Astrocyte (in vitro differentiated cells and primary cell): ENCODE measurements at regions not wholly inside any gene's neighbourhood (a gene's known extent, or its start where the extent isn't known, plus 50 kb on each side); places are given as distances from the start of the nearest gene placed in this dataset.

Source experiments
- DNase-seq: peaks from one replicate; pipeline ENCODE4 v3.0.0-alpha.2; 2010; ENCODE audit warnings: low read depth
- FAIRE-seq: peaks from 2 replicates; lab custom pipeline; 2011; peaks lifted over from hg19 to GRCh38; lab: Jason Lieb, UNC
- H2AFZ ChIP-seq: 2 replicates; pipeline ENCODE4 v1.6.0; 2012; ENCODE audit warnings: low read depth, low read length, inconsistent platforms
- H3K27ac ChIP-seq: 2 replicates; pipeline ENCODE4 v1.5.1; 2011; ENCODE audit warnings: low read depth, low read length, inconsistent platforms
- H3K27me3 ChIP-seq: 2 replicates; pipeline ENCODE4 v1.6.0; 2011; ENCODE audit warnings: low read length, inconsistent platforms; ENCODE audit not compliant: insufficient read depth
- H3K36me3 ChIP-seq: 2 replicates; pipeline ENCODE4 v1.5.1; 2011; ENCODE audit warnings: low read length, inconsistent platforms; ENCODE audit not compliant: insufficient read depth
- H3K4me1 ChIP-seq: 2 replicates; pipeline ENCODE4 v1.5.1; 2011; ENCODE audit warnings: low read length, inconsistent platforms; ENCODE audit not compliant: insufficient read depth
- H3K4me2 ChIP-seq: 2 replicates; pipeline ENCODE4 v1.6.0; 2012; ENCODE audit warnings: low read length, inconsistent platforms
- H3K4me3 ChIP-seq: 2 replicates; pipeline ENCODE4 v1.5.1; 2011; ENCODE audit warnings: low read depth, mild to moderate bottlenecking, low read length, inconsistent platforms; ENCODE audit not compliant: insufficient read depth
- H3K79me2 ChIP-seq: 2 replicates; pipeline ENCODE4 v1.6.0; 2012; ENCODE audit warnings: mild to moderate bottlenecking, low read length, inconsistent platforms; ENCODE audit not compliant: insufficient read depth
- H3K9ac ChIP-seq: 2 replicates; pipeline ENCODE4 v1.6.0; 2012; ENCODE audit warnings: mild to moderate bottlenecking, low read length, inconsistent platforms
- H3K9me3 ChIP-seq: 2 replicates; pipeline ENCODE4 v1.5.1; 2012; ENCODE audit warnings: low read depth, mild to moderate bottlenecking, low read length, inconsistent platforms; ENCODE audit not compliant: insufficient read depth
- H4K20me1 ChIP-seq: 2 replicates; pipeline ENCODE4 v1.6.0; 2012; ENCODE audit warnings: low read length, inconsistent platforms; ENCODE audit not compliant: insufficient read depth
- H3K27ac Mint-ChIP-seq: one replicate; pipeline ENCODE4 v1.8.0; 2021; ENCODE audit warnings: mild to moderate bottlenecking, mixed read lengths; ENCODE audit not compliant: unreplicated experiment
- H3K27me3 Mint-ChIP-seq: one replicate; pipeline ENCODE4 v1.8.0; 2021; ENCODE audit warnings: low read depth, mixed read lengths; ENCODE audit not compliant: unreplicated experiment
- H3K36me3 Mint-ChIP-seq: one replicate; pipeline ENCODE4 v1.8.0; 2021; ENCODE audit warnings: low read depth, mixed read lengths; ENCODE audit not compliant: unreplicated experiment
- H3K4me1 Mint-ChIP-seq: one replicate; pipeline ENCODE4 v1.8.0; 2021; ENCODE audit warnings: low read depth, mixed read lengths; ENCODE audit not compliant: unreplicated experiment
- H3K4me3 Mint-ChIP-seq: one replicate; pipeline ENCODE4 v1.8.0; 2021; ENCODE audit warnings: mild to moderate bottlenecking, moderate library complexity, mixed read lengths; ENCODE audit not compliant: unreplicated experiment
- H3K9me3 Mint-ChIP-seq: one replicate; pipeline ENCODE4 v1.8.0; 2021; ENCODE audit warnings: mild to moderate bottlenecking, mixed read lengths; ENCODE audit not compliant: unreplicated experiment
- EZH2 ChIP-seq: IDR thresholded peaks from 2 replicates; pipeline ENCODE4 v1.6.1; 2012; ENCODE audit warnings: mild to moderate bottlenecking, low read length, inconsistent platforms; ENCODE audit not compliant: insufficient read depth
- TF ChIP-seq, protein P1 (sequence below): IDR thresholded peaks from 2 replicates; pipeline ENCODE4 v1.5.1; 2011; ENCODE audit warnings: low read depth, mild to moderate bottlenecking, inconsistent platforms, low read length, moderate library complexity; ENCODE audit not compliant: insufficient read depth

DNA sequence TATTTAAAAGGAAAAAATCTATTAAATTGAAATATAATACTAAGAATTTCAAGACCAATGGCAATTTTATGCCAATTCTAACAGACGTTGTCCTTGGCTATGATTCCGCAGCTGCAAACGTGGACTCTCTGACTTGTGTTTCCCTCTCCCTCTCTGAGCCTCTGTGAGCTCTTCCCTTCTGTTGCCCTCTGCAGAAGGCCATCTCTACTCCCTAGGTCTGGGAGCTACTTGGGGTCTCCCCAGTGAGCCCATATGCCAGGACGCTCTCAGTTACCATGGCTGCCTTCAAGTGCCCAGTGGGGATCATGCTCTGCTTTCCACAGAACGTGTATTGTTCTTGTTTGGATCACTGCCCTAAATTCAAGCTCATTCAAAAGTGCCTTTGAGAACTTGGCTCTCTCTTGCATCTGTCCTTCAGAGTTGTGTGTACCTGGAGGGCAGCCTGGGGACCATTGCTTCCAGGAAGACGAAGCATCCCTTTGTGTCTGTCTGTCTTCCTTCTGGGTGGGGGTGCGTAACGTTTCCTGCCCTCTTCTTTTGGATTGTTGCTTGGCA lies 97.5 kb upstream of the TSPAN2 start:
- TF ChIP-seq EZH2, result no peak
- TF ChIP-seq, protein P1, sequence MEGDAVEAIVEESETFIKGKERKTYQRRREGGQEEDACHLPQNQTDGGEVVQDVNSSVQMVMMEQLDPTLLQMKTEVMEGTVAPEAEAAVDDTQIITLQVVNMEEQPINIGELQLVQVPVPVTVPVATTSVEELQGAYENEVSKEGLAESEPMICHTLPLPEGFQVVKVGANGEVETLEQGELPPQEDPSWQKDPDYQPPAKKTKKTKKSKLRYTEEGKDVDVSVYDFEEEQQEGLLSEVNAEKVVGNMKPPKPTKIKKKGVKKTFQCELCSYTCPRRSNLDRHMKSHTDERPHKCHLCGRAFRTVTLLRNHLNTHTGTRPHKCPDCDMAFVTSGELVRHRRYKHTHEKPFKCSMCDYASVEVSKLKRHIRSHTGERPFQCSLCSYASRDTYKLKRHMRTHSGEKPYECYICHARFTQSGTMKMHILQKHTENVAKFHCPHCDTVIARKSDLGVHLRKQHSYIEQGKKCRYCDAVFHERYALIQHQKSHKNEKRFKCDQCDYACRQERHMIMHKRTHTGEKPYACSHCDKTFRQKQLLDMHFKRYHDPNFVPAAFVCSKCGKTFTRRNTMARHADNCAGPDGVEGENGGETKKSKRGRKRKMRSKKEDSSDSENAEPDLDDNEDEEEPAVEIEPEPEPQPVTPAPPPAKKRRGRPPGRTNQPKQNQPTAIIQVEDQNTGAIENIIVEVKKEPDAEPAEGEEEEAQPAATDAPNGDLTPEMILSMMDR, result no peak
- no peak for FAIRE-seq
- H3K4me1 Mint-ChIP-seq, result peaks cover 46% of the 10 kb centered on the region

DNA sequence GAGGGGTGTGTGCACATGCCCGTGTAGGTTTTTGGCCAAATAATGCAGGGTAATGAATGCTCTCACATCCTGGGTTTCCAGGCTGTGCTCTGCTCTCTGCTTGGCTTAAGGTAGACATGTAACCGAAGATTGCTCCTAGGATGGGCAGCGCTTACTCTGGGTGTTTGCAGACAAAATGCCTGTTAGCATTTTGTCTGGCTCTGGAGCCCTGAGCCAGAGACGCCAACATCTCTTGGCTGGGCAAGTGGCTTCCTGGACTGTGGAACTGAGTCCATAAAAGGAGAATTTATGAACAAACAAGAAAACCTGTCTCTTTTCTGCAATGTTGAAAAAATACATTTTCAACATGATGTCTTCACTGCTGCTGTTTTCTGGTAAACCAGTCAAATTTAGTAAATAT lies 96.0 kb upstream of the TSPAN2 start:
- Histone ChIP-seq H3K27ac (no peak overlapping the region), H3K9me3 (no peaks in the 10 kb centered on the region), H3K27me3 (no peaks in the 10 kb centered on the region), H3K4me1 (peaks cover 24% of the 10 kb centered on the region), H3K36me3 (no peaks in the 10 kb centered on the region), H2AFZ (no peak overlapping the region), H4K20me1 (no peaks in the 10 kb centered on the region), H3K4me2 (peak overlapping the region; percentile 53), H3K4me3 (no peak overlapping the region), H3K9ac (no peak overlapping the region), H3K79me2 (no peaks in the 10 kb centered on the region)
- Mint-ChIP-seq H3K36me3 (no peaks in the 10 kb centered on the region), H3K4me3 (no peak overlapping the region), H3K27ac (peak overlapping the region; percentile 92), H3K4me1 (peaks cover 43% of the 10 kb centered on the region), H3K9me3 (peaks cover 1% of the 10 kb centered on the region), H3K27me3 (no peaks in the 10 kb centered on the region)
- TF ChIP-seq, protein P1, result no peak
- no peak for TF ChIP-seq EZH2
- no peak for DNase-seq
- no peak for FAIRE-seq

More for the DNA sequence above, 97.5 kb upstream of the TSPAN2 start:
- Histone ChIP-seq H3K27me3 (no peaks in the 10 kb centered on the region), H3K4me3 (no peak overlapping the region), H3K4me2 (no peak overlapping the region), H3K4me1 (peaks cover 32% of the 10 kb centered on the region), H3K9me3 (no peaks in the 10 kb centered on the region), H3K27ac (no peak overlapping the region), H4K20me1 (no peaks in the 10 kb centered on the region), H3K79me2 (no peaks in the 10 kb centered on the region), H3K9ac (no peak overlapping the region), H2AFZ (no peak overlapping the region), H3K36me3 (no peaks in the 10 kb centered on the region)
- peaks cover 1% of the 10 kb centered on the region for H3K9me3 Mint-ChIP-seq
- no peaks in the 10 kb centered on the region for H3K36me3 Mint-ChIP-seq
- H3K4me3 Mint-ChIP-seq, result no peak overlapping the region
- no peak for DNase-seq
- no peaks in the 10 kb centered on the region for H3K27me3 Mint-ChIP-seq
- H3K27ac Mint-ChIP-seq, result no peak overlapping the region

DNA sequence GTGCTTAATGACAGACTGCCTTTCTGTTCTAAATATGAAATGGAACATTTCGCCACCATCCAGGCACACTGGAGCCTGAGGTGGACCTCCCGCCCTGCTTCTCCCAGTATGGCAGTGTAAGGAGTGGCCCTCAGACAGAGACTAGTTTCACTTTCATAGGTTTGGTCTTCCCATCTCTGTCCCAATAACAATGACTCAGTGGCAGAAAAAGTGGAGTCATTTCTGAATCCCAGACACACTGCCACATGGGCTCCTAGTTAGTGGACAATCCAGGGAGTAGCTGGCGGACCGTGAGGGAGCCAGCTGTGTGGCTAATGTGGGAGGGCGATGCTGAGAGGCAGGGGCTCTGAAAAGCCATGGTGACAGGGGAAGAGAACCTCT lies 95.6 kb upstream of the TSPAN2 start:
- H3K9me3 Mint-ChIP-seq, result peaks cover 1% of the 10 kb centered on the region
- Histone ChIP-seq H3K4me1 (peaks cover 25% of the 10 kb centered on the region), H3K27ac (no peak overlapping the region), H3K4me3 (no peak overlapping the region), H3K79me2 (no peaks in the 10 kb centered on the region), H3K9me3 (no peaks in the 10 kb centered on the region), H3K4me2 (peak overlapping the region; percentile 53), H3K36me3 (no peaks in the 10 kb centered on the region), H3K27me3 (no peaks in the 10 kb centered on the region), H4K20me1 (no peaks in the 10 kb centered on the region), H3K9ac (no peak overlapping the region), H2AFZ (peak overlapping the region; percentile 24)
- H3K4me3 Mint-ChIP-seq, result no peak overlapping the region
- H3K27me3 Mint-ChIP-seq, result no peaks in the 10 kb centered on the region
- H3K27ac Mint-ChIP-seq, result peak overlapping the region; percentile 92
- FAIRE-seq (no peak), DNase-seq (peak; percentile 71)
- peaks cover 43% of the 10 kb centered on the region for H3K4me1 Mint-ChIP-seq
- TF ChIP-seq, protein P1, result no peak
- no peak for TF ChIP-seq EZH2
- no peaks in the 10 kb centered on the region for H3K36me3 Mint-ChIP-seq
